GM12878 (cell line): ENCODE measurements at regions not wholly inside any gene's neighbourhood (a gene's known extent, or its start where the extent isn't known, plus 50 kb on each side); places are given as distances from the start of the nearest gene placed in this dataset.

Experiments
- BCL11A ChIP-seq: IDR thresholded peaks from 2 replicates; pipeline ENCODE4 v1.6.1; 2011; ENCODE audit warnings: low read depth, low read length
- CEBPB ChIP-seq, 2 experiments: fragments of 150-350 bp in 1 of 2; IDR thresholded peaks; 2 replicates each; pipeline ENCODE4 v1.6.1; 2012 to 2014; ENCODE audit warnings: low read depth in 2 of 2, low read length in 2 of 2, borderline replicate concordance in 1 of 2, inconsistent platforms in 1 of 2
- CREB1 ChIP-seq: IDR thresholded peaks from 2 replicates; pipeline ENCODE4 v1.6.1; 2012; ENCODE audit warnings: low read depth, mild to moderate bottlenecking, inconsistent platforms
- NFXL1 ChIP-seq: fragments of 450-650 bp; IDR thresholded peaks from 2 replicates; pipeline ENCODE4 v1.6.1; 2017; ENCODE audit warnings: antibody characterized with exemption, mild to moderate bottlenecking, borderline replicate concordance
- NR2C1 ChIP-seq: fragments of 450-650 bp; IDR thresholded peaks from 2 replicates; pipeline ENCODE4 v1.6.1; 2017; ENCODE audit warnings: antibody characterized with exemption, mild to moderate bottlenecking, moderate library complexity
- POLR2A ChIP-seq: IDR thresholded peaks from 2 replicates; pipeline ENCODE4 v1.6.1; 2011; ENCODE audit warnings: low read depth, mild to moderate bottlenecking, low read length
- SP1 ChIP-seq: IDR thresholded peaks from one replicate; pipeline ENCODE4 v1.6.1; 2011; ENCODE audit warnings: low read depth, low read length
- ZNF384 ChIP-seq: IDR thresholded peaks from 2 replicates; pipeline ENCODE4 v1.6.1; 2012; ENCODE audit warnings: low read depth, mild to moderate bottlenecking, low read length, improper control_type of control experiment, borderline replicate concordance
- TF ChIP-seq, protein P1 (sequence below), 3 experiments: IDR thresholded peaks in 2 of 3; conservative IDR thresholded peaks in 1 of 3; 2 replicates each; pipeline ENCODE4 v1.5.1; 2011; ENCODE audit warnings: low read depth in 3 of 3, low read length in 3 of 3, mild to moderate bottlenecking in 3 of 3, control low read depth in 2 of 3, moderate library complexity in 2 of 3, inconsistent platforms in 1 of 3, mixed read lengths in 1 of 3; ENCODE audit not compliant: control insufficient read depth in 2 of 3, insufficient read depth in 1 of 3; ENCODE audit errors: extremely low read depth in 1 of 3
- TF ChIP-seq, protein P2 (sequence below): IDR thresholded peaks from 2 replicates; pipeline ENCODE4 v1.6.1; 2012; ENCODE audit warnings: improper control_type of control experiment, low read depth, low read length; ENCODE audit not compliant: insufficient replicate concordance

DNA sequence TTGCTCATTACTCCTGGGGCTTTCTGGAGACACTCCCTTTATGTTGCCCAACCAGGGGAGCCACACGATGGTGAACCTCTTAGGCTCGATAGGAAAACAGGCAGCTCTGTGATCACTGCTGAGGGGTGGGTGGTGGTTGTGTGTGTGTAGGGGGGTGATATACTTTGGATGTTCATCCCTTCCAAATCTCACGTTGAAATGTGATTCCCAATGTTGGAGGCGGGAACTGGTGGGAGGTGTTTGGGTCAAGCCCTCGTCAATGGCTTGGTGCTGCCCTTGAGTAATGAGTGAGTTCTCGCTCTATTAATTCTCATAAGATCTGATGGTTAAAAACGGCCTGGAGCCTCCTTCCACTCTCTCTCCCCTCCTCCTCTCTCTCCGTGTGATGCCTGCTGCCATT is 204.0 kb upstream of the B3GAT1 start:
- TF ChIP-seq, protein P1, sequence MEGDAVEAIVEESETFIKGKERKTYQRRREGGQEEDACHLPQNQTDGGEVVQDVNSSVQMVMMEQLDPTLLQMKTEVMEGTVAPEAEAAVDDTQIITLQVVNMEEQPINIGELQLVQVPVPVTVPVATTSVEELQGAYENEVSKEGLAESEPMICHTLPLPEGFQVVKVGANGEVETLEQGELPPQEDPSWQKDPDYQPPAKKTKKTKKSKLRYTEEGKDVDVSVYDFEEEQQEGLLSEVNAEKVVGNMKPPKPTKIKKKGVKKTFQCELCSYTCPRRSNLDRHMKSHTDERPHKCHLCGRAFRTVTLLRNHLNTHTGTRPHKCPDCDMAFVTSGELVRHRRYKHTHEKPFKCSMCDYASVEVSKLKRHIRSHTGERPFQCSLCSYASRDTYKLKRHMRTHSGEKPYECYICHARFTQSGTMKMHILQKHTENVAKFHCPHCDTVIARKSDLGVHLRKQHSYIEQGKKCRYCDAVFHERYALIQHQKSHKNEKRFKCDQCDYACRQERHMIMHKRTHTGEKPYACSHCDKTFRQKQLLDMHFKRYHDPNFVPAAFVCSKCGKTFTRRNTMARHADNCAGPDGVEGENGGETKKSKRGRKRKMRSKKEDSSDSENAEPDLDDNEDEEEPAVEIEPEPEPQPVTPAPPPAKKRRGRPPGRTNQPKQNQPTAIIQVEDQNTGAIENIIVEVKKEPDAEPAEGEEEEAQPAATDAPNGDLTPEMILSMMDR (IDR thresholded peaks at IDR 0.05 in 2 of 3, conservative IDR thresholded peaks at IDR 0.05 in 1 of 3; ENCODE audit: control insufficient read depth in 2 of 3, extremely low read depth in 1 of 3, insufficient read depth in 1 of 3, low read depth in 3 of 3, low read length in 3 of 3), result no peak
- no peak for TF ChIP-seq BCL11A
- no peak for TF ChIP-seq ZNF384
- TF ChIP-seq, protein P2, sequence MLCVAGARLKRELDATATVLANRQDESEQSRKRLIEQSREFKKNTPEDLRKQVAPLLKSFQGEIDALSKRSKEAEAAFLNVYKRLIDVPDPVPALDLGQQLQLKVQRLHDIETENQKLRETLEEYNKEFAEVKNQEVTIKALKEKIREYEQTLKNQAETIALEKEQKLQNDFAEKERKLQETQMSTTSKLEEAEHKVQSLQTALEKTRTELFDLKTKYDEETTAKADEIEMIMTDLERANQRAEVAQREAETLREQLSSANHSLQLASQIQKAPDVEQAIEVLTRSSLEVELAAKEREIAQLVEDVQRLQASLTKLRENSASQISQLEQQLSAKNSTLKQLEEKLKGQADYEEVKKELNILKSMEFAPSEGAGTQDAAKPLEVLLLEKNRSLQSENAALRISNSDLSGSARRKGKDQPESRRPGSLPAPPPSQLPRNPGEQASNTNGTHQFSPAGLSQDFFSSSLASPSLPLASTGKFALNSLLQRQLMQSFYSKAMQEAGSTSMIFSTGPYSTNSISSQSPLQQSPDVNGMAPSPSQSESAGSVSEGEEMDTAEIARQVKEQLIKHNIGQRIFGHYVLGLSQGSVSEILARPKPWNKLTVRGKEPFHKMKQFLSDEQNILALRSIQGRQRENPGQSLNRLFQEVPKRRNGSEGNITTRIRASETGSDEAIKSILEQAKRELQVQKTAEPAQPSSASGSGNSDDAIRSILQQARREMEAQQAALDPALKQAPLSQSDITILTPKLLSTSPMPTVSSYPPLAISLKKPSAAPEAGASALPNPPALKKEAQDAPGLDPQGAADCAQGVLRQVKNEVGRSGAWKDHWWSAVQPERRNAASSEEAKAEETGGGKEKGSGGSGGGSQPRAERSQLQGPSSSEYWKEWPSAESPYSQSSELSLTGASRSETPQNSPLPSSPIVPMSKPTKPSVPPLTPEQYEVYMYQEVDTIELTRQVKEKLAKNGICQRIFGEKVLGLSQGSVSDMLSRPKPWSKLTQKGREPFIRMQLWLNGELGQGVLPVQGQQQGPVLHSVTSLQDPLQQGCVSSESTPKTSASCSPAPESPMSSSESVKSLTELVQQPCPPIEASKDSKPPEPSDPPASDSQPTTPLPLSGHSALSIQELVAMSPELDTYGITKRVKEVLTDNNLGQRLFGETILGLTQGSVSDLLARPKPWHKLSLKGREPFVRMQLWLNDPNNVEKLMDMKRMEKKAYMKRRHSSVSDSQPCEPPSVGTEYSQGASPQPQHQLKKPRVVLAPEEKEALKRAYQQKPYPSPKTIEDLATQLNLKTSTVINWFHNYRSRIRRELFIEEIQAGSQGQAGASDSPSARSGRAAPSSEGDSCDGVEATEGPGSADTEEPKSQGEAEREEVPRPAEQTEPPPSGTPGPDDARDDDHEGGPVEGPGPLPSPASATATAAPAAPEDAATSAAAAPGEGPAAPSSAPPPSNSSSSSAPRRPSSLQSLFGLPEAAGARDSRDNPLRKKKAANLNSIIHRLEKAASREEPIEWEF, result no peak
- no peak for TF ChIP-seq NR2C1
- TF ChIP-seq POLR2A, result no peak
- no peak for TF ChIP-seq CEBPB (IDR thresholded peaks at IDR 0.05; ENCODE audit: borderline replicate concordance in 1 of 2, low read depth in 2 of 2, low read length in 2 of 2)
- no peak for TF ChIP-seq CREB1
- no peak for TF ChIP-seq NFXL1
- no peak for TF ChIP-seq SP1
